SK-N-SH (cell line): ENCODE measurements at regions not wholly inside any gene's neighbourhood (a gene's known extent, or its start where the extent isn't known, plus 50 kb on each side); places are given as distances from the start of the nearest gene placed in this dataset.
"Not testable (repeated sequence)": the region's sequence is repeated elsewhere in the genome, so short reads cannot be mapped to it uniquely, and the experiment has no call there.

Source experiments
- CTCF ChIP-seq: fragments of 200-600 bp; sonication (generic); IDR thresholded peaks from 2 replicates; pipeline ENCODE4 v1.6.1; 2017; ENCODE audit warnings: antibody characterized with exemption, mild to moderate bottlenecking, moderate library complexity
- EZH2phosphoT487 ChIP-seq: fragments of 200-600 bp; sonication (generic); IDR thresholded peaks from 2 replicates; pipeline ENCODE4 v1.6.1; 2017; ENCODE audit warnings: low read depth, mixed run types, mild to moderate bottlenecking, antibody characterized with exemption, moderate library complexity, borderline replicate concordance
- GABPA ChIP-seq: IDR thresholded peaks from 2 replicates; pipeline ENCODE4 v1.4.0; 2012; ENCODE audit warnings: low read depth, mild to moderate bottlenecking
- IRF3 ChIP-seq: fragments of 150-350 bp; IDR thresholded peaks from 2 replicates; pipeline ENCODE4 v1.6.1; 2016; ENCODE audit warnings: mild to moderate bottlenecking, low read depth, low read length
- MAX ChIP-seq: IDR thresholded peaks from 2 replicates; pipeline ENCODE4 v1.4.0; 2012; ENCODE audit warnings: low read depth
- POLR2AphosphoS5 ChIP-seq: IDR thresholded peaks from 2 replicates; pipeline ENCODE4 v1.6.1; 2012; ENCODE audit warnings: low read depth, low read length
- USF2 ChIP-seq: fragments of 150-350 bp; IDR thresholded peaks from 2 replicates; pipeline ENCODE4 v1.6.1; 2017; ENCODE audit warnings: antibody characterized with exemption, low read length, low read depth, borderline replicate concordance

- not testable (repeated sequence) for TF ChIP-seq MAX, EZH2phosphoT487, POLR2AphosphoS5, CTCF, USF2, IRF3, GABPA
Measured at GRCh38 chr16:88221001-88221761, 161.6 kb upstream of the ZNF469 start.
